Neuronal stem cell (in vitro differentiated cells): ENCODE measurements at regions not wholly inside any gene's neighbourhood (a gene's known extent, or its start where the extent isn't known, plus 50 kb on each side); places are given as distances from the start of the nearest gene placed in this dataset.

ENCODE experiments used
- DNase-seq: peaks from one replicate; pipeline ENCODE4 v3.0.0-alpha.2; 2013; ENCODE audit warnings: low spot score
- H2AFZ ChIP-seq: one replicate; pipeline ENCODE4 v1.6.1; 2013; ENCODE audit warnings: mild to moderate bottlenecking, low read length, inconsistent platforms
- H2AK5ac ChIP-seq: 2 replicates; pipeline ENCODE4 v1.6.1; 2013; ENCODE audit warnings: low read depth, mild to moderate bottlenecking, inconsistent platforms, low read length, moderate library complexity, mixed read lengths
- H2BK120ac ChIP-seq: 2 replicates; pipeline ENCODE4 v1.6.1; 2013; ENCODE audit warnings: low read depth, mild to moderate bottlenecking, inconsistent platforms, low read length, moderate library complexity, mixed read lengths
- H2BK12ac ChIP-seq: one replicate; pipeline ENCODE4 v1.6.1; 2013; ENCODE audit warnings: low read length, inconsistent platforms
- H2BK15ac ChIP-seq: 2 replicates; pipeline ENCODE4 v1.6.1; 2013; ENCODE audit warnings: mild to moderate bottlenecking, low read length, inconsistent platforms, mixed read lengths
- H2BK5ac ChIP-seq: one replicate; pipeline ENCODE4 v1.6.1; 2013; ENCODE audit warnings: inconsistent platforms, mild to moderate bottlenecking, low read length, moderate library complexity
- H3K14ac ChIP-seq: one replicate; pipeline ENCODE4 v1.6.1; 2013; ENCODE audit warnings: low read length, inconsistent platforms
- H3K18ac ChIP-seq: 2 replicates; pipeline ENCODE4 v1.6.1; 2013; ENCODE audit warnings: low read length, inconsistent platforms
- H3K23ac ChIP-seq: 2 replicates; pipeline ENCODE4 v1.6.1; 2013; ENCODE audit warnings: low read depth, mild to moderate bottlenecking, mixed read lengths, low read length, inconsistent platforms; ENCODE audit not compliant: poor library complexity
- H3K27ac ChIP-seq: replicated peaks from 3 replicates; pipeline ENCODE4 v1.5.1; 2013; ENCODE audit warnings: low read length, inconsistent platforms
- H3K27me3 ChIP-seq, 3 experiments: 2 replicates each; pipeline ENCODE4 v1.6.1; 2013; ENCODE audit warnings: low read length in 3 of 3, mild to moderate bottlenecking in 2 of 3, inconsistent platforms in 1 of 3, low read depth in 1 of 3, mixed read lengths in 1 of 3, moderate library complexity in 1 of 3; ENCODE audit not compliant: control insufficient read depth in 3 of 3, insufficient read depth in 3 of 3
- H3K36me3 ChIP-seq, 2 donors: replicated peaks in 1 of 2; 2 replicates each; pipeline ENCODE4 v1.6.1; 2013; ENCODE audit warnings: low read length in 2 of 2; ENCODE audit not compliant: control insufficient read depth in 2 of 2, insufficient read depth in 2 of 2
- H3K4ac ChIP-seq: 2 replicates; pipeline ENCODE4 v1.6.1; 2013; ENCODE audit warnings: inconsistent platforms, mild to moderate bottlenecking, low read length, moderate library complexity
- H3K4me1 ChIP-seq, 2 donors: 1 replicate in 1 of 2; 2 replicates in 1 of 2; pipeline ENCODE4 v1.6.1; 2013; ENCODE audit warnings: low read length in 2 of 2, low read depth in 1 of 2; ENCODE audit not compliant: control insufficient read depth in 2 of 2, insufficient read depth in 1 of 2
- H3K4me2 ChIP-seq: one replicate; pipeline ENCODE4 v1.6.1; 2013; ENCODE audit warnings: mild to moderate bottlenecking, low read length, inconsistent platforms; ENCODE audit not compliant: insufficient read depth, poor library complexity, severe bottlenecking
- H3K4me3 ChIP-seq, 2 donors: 2 replicates each; pipeline ENCODE4 v1.5.1; 2013; ENCODE audit warnings: low read length in 2 of 2, mild to moderate bottlenecking in 2 of 2, inconsistent platforms in 1 of 2, moderate library complexity in 1 of 2
- H3K79me1 ChIP-seq: one replicate; pipeline ENCODE4 v1.6.1; 2013; ENCODE audit warnings: low read depth, mild to moderate bottlenecking, inconsistent platforms, low read length, moderate library complexity
- H3K9ac ChIP-seq: one replicate; pipeline ENCODE4 v1.6.1; 2013; ENCODE audit warnings: mild to moderate bottlenecking, low read depth, low read length, inconsistent platforms; ENCODE audit not compliant: poor library complexity
- H3K9me3 ChIP-seq, 2 donors: replicated peaks in 1 of 2; 2 replicates each; pipeline versions ENCODE3 to v1.6.1; 2013; ENCODE audit warnings: low read length in 2 of 2, mild to moderate bottlenecking in 2 of 2, inconsistent platforms in 1 of 2, low read depth in 1 of 2, mixed read lengths in 1 of 2, moderate library complexity in 1 of 2; ENCODE audit not compliant: control insufficient read depth in 2 of 2, insufficient read depth in 1 of 2
- H4K8ac ChIP-seq: one replicate; pipeline ENCODE4 v1.6.1; 2013; ENCODE audit warnings: low read depth, mild to moderate bottlenecking, inconsistent platforms, low read length, moderate library complexity
- H4K91ac ChIP-seq: one replicate; pipeline ENCODE4 v1.6.1; 2013; ENCODE audit warnings: low read length, low read depth, mild to moderate bottlenecking, inconsistent platforms; ENCODE audit not compliant: poor library complexity
- WGBS, 2 donors: extraction: QIAGEN DNeasy Blood & Tissue Kit; methylation state at CpG; one replicate each; pipeline ENCODE4 v1.1.7; 2013; ENCODE audit warnings: missing lambda C conversion rate in 2 of 2, mixed read lengths in 1 of 2; ENCODE audit not compliant: insufficient read length in 2 of 2, insufficient replicate concordance in 1 of 2; ENCODE audit errors: extremely low coverage in 2 of 2; 5-methylcytosine and 5-hydroxymethylcytosine counted together

DNA sequence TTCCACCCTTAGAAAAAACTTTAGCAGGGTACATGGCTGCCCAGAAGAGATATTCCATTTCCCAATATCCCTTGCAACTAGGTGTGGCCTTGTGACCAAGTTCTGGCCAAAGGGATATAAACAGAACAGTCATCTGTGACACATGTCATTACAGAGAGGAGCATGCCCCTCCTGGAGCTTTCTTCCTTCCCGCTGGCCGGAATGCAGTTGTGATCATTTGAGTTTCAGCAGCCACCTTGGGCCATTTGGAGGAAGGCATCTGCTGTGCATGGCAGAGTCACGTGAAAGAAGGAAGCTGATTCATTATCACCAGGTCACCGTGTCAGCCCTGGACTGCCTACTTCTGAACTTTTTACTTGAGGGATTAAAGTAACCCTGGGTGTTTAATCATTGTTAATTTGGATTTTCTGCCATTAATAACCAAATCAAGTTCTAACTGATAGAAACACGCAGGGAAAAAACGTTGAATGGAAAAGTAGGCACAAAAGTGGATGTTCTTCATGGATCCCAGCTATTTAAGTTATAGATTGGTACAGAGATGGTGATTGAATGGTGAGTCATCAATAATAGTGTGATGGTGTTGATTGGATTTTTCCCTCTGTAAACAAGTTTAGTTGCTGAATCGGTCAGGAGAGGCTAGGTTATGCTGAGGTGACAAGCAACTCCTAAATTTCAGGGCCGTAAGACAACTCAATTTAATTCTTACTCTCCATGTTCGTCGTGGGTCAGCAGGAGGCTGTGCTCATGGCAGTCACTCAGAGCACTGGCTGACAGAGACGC is 80.7 kb upstream of the CCDC167 start:
- Histone ChIP-seq H3K27ac (no peak overlapping the region), H2BK120ac (no peak overlapping the region)
- WGBS, 2 donors: no CpG with 5 or more reads among the region's 11 CpGs

DNA sequence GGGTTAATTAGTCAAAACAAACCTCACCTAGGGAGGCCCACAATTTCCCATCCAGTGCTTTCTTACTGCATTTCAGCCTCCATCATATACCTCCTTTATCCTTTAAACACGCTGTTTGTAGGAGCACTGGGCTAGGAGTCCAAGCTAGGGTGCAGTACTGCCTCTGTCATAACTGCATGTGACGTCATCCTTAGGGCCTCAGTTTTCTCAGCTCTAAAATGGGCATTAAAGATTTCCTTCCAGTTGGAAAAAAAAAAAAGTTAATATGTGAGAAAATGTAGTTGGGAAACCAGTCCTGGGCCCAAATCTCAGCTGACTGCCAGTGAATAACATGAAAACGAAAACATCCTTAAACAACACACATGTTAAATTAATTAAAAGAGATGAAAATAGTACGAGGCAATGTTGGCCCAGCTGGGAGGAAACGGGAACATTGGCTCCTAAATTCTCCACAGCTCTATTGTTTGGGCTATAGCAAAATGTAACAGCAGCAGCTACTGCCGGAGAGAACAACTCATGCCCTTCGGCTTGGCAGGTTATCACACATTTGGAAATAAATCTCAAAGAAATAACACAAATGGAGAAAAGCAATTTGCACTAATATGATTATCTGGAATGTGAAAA is 79.9 kb upstream of the CCDC167 start:
- Histone ChIP-seq H4K8ac (no peak overlapping the region), H3K23ac (no peak overlapping the region), H3K9ac (no peak overlapping the region), H3K9me3 (no peaks in the 10 kb centered on the region), H3K27me3 (peaks cover 0 to 5% (median 0%) of the 10 kb centered on the region in 3 experiments), H4K91ac (no peak overlapping the region), H3K36me3 (no peaks in the 10 kb centered on the region), H2BK12ac (no peak overlapping the region), H3K79me1 (no peaks in the 10 kb centered on the region), H2BK5ac (no peak overlapping the region), H3K4ac (no peak overlapping the region), H3K4me2 (no peak overlapping the region), H2AK5ac (no peak overlapping the region), H3K14ac (no peak overlapping the region), H3K4me3 (no peak overlapping the region), H3K18ac (no peak overlapping the region), H2AFZ (no peak overlapping the region), H3K27ac (no peak overlapping the region), H3K4me1 (peaks cover 9 to 18% of the 10 kb centered on the region in 2 donors), H2BK120ac (no peak overlapping the region), H2BK15ac (no peak overlapping the region)
- WGBS, 2 donors: no CpG with 5 or more reads among the region's 7 CpGs
- DNase-seq: no peak

More for the DNA sequence above, 80.7 kb upstream of the CCDC167 start:
- no peak overlapping the region for H3K4ac ChIP-seq
- DNase-seq: no peak
- no peak overlapping the region for H3K9ac ChIP-seq
- H2BK5ac ChIP-seq: no peak overlapping the region
- peaks cover 13 to 26% of the 10 kb centered on the region in 2 donors for H3K4me1 ChIP-seq
- H3K23ac ChIP-seq: no peak overlapping the region
- H2BK12ac ChIP-seq: no peak overlapping the region
- no peaks in the 10 kb centered on the region for H3K36me3 ChIP-seq
- H4K91ac ChIP-seq: no peak overlapping the region
- no peak overlapping the region for H2AFZ ChIP-seq
- no peak overlapping the region for H3K4me3 ChIP-seq
- H2BK15ac ChIP-seq: no peak overlapping the region
- H3K79me1 ChIP-seq: no peaks in the 10 kb centered on the region
- no peak overlapping the region for H3K18ac ChIP-seq
- no peak overlapping the region for H2AK5ac ChIP-seq
- H3K9me3 ChIP-seq: no peaks in the 10 kb centered on the region
- H3K14ac ChIP-seq: no peak overlapping the region
- no peak overlapping the region for H3K4me2 ChIP-seq
- peaks cover 0 to 6% (median 0%) of the 10 kb centered on the region in 3 experiments for H3K27me3 ChIP-seq
- H4K8ac ChIP-seq: no peak overlapping the region

DNA sequence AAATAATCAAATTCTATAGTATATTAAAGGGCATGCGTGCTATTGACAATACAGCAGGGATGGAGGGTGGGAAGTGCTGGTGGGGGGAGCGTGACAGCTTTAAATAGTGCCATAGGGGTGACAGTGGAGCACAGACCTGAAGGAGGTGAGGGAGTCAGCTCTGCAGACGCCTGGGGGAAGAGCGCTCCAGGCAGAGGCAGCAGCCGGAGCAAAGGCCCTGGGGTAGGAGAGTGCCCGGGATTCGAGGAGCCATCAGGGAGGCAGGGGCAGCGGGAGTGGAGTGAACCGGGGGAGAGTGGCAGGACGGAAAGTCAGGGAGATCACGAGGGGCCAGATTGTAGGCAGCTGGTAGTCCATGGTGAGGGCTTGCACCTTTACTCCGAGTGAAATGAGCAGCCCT is 78.4 kb upstream of the CCDC167 start:
- no peak overlapping the region for H2AK5ac ChIP-seq
- H3K4ac ChIP-seq: no peak overlapping the region
- H4K8ac ChIP-seq: no peak overlapping the region
- H2BK12ac ChIP-seq: no peak overlapping the region
- H3K36me3 ChIP-seq: no peaks in the 10 kb centered on the region
- H2BK5ac ChIP-seq: no peak overlapping the region
- H3K79me1 ChIP-seq: no peaks in the 10 kb centered on the region
- H3K14ac ChIP-seq: no peak overlapping the region
- no peak overlapping the region for H3K9ac ChIP-seq
- peak overlapping the region; percentile 5 for H3K18ac ChIP-seq
- no peaks in the 10 kb centered on the region for H3K9me3 ChIP-seq
- WGBS, 2 donors: no CpG with 5 or more reads among the region's 12 CpGs
- no peak overlapping the region for H3K4me3 ChIP-seq
- H3K23ac ChIP-seq: no peak overlapping the region
- no peak overlapping the region for H2AFZ ChIP-seq
- H3K4me2 ChIP-seq: no peak overlapping the region
- no peak for DNase-seq
- peaks cover 6 to 15% of the 10 kb centered on the region in 2 donors for H3K4me1 ChIP-seq
- H3K27ac ChIP-seq: no peak overlapping the region
- peaks cover 0 to 5% (median 0%) of the 10 kb centered on the region in 3 experiments for H3K27me3 ChIP-seq
- no peak overlapping the region for H2BK120ac ChIP-seq
- no peak overlapping the region for H4K91ac ChIP-seq
- no peak overlapping the region for H2BK15ac ChIP-seq

DNA sequence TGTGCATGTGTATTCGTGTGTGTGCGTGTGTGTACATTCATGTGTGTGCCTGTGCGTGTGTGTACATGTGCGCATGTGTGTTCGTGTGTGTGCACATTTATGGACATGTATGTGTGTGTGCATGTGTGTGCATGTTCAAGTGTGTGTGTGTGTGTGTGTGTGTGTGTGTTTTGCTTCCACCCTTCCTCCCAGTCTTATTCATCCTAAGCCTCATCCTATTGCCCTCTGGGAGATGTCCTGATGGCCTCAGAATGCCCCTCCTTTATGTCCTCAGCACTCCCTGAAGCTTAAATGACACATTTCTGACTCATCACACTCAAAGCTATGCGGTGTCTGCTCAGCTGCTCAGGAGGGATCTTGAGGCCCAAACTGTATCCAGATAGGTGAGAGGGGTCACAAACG is 76.6 kb upstream of the CCDC167 start:
- H2AK5ac ChIP-seq: peak overlapping the region; percentile 81
- no peaks in the 10 kb centered on the region for H3K79me1 ChIP-seq
- no peak for DNase-seq
- H2BK120ac ChIP-seq: no peak overlapping the region
- no CpG with 5 or more reads among the region's 7 CpGs for WGBS, 2 donors
- H3K4me3 ChIP-seq: peak overlapping the region in 1 of 2 donors; percentile 21
- H3K27me3 ChIP-seq: peaks cover 0 to 16% (median 0%) of the 10 kb centered on the region in 3 experiments
- H3K4ac ChIP-seq: peak overlapping the region; percentile 86
- H2BK5ac ChIP-seq: no peak overlapping the region
- no peak overlapping the region for H3K4me2 ChIP-seq
- peak overlapping the region; percentile 83 for H4K8ac ChIP-seq
- peak overlapping the region; percentile 38 for H3K18ac ChIP-seq
- H2AFZ ChIP-seq: no peak overlapping the region
- H2BK12ac ChIP-seq: no peak overlapping the region
- H3K9ac ChIP-seq: peak overlapping the region; percentile 64
- peak overlapping the region; percentile 6 for H2BK15ac ChIP-seq
- peak overlapping the region; percentile 4 for H3K23ac ChIP-seq
- peak overlapping the region; percentile 87 for H3K14ac ChIP-seq
- no peak overlapping the region for H3K27ac ChIP-seq
- peaks cover 10 to 11% of the 10 kb centered on the region in 2 donors for H3K4me1 ChIP-seq
- H4K91ac ChIP-seq: peak overlapping the region; percentile 56
- no peaks in the 10 kb centered on the region for H3K9me3 ChIP-seq
- H3K36me3 ChIP-seq: no peaks in the 10 kb centered on the region
